ENCODE measurements at regions not wholly inside any gene's neighbourhood (a gene's known extent, or its start where the extent isn't known, plus 50 kb on each side); places are given as distances from the start of the nearest gene placed in this dataset.

- H3K27ac ChIP-seq (ENCODE audit: low read length) = no peak overlapping the region
- no peaks in the 10 kb centered on the region for H4K20me1 ChIP-seq (ENCODE audit: low read length)
- H2AFZ ChIP-seq (ENCODE audit: low read length) = no peak overlapping the region
- no peak overlapping the region for H3K4me2 ChIP-seq (ENCODE audit: low read length)
- H3K79me2 ChIP-seq (ENCODE audit: low read length) = no peaks in the 10 kb centered on the region
- TF ChIP-seq CTCF (conservative IDR thresholded peaks at IDR 0.05; ENCODE audit: low read depth, low read length) = no peak
- no peak for TF ChIP-seq EZH2phosphoT487 (IDR thresholded peaks at IDR 0.05; ENCODE audit: borderline replicate concordance, low read length)
- no peak for TF ChIP-seq EZH2 (IDR thresholded peaks at IDR 0.05; ENCODE audit: low read length, unreplicated experiment)
- no peaks in the 10 kb centered on the region for H3K27me3 ChIP-seq (ENCODE audit: low read length)
- DNase-seq = no peak
- H3K4me3 ChIP-seq (ENCODE audit: low read length) = no peak overlapping the region
- ATAC-seq = no peak
- intact Hi-C loops (cut with micrococcal nuclease) = loop anchor here (10.0 kb wide), 1 partner anchor 136 kb away; no protein-coding TSS in a partner anchor
- BruUV-seq (replicated peaks) = no TSS peak
- H3F3A ChIP-seq (ENCODE audit: low read length, unreplicated experiment) = no peaks in the 10 kb centered on the region
- H3K9me2 ChIP-seq (replicated peaks; ENCODE audit: low read length) = no peaks in the 10 kb centered on the region
- H3K4me1 ChIP-seq (ENCODE audit: insufficient read depth, low read length) = no peaks in the 10 kb centered on the region
- ChIA-PET CTCF (no interaction called here), POLR2A (ENCODE audit: unreplicated experiment) (no interaction called here)
- H3K9me3 ChIP-seq (ENCODE audit: low read length) = no peaks in the 10 kb centered on the region
- no peak overlapping the region for H3K9ac ChIP-seq (ENCODE audit: low read length)
- no peaks in the 10 kb centered on the region for H3K36me3 ChIP-seq (ENCODE audit: low read depth, low read length)
Observed at GRCh38 chr2:19409046-19409445, 50.6 kb upstream of the OSR1 start.

DNA sequence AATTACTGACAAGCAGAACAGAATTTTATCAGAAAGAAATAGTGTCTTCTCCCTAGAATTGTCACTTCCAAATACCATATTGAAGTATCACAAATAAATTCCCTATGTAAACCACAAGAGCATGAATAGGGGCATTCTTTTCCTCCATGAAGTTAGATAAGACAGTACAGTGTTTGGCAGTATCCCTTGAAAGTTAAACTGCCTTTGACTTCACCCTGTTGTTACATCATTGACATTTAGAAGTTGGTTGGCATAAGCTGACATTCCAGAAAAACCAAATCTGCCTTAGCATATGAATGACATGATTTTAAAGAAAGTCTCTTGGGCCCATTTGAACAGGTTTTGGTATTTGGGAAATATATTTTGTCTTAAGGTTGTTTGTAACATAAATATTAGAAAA, 50.2 kb upstream of the OSR1 start:
- Histone ChIP-seq H3K4me3 (ENCODE audit: low read length) (no peak overlapping the region), H4K20me1 (ENCODE audit: low read length) (no peaks in the 10 kb centered on the region), H3K27ac (ENCODE audit: low read length) (no peak overlapping the region), H3K79me2 (ENCODE audit: low read length) (no peaks in the 10 kb centered on the region), H2AFZ (ENCODE audit: low read length) (no peak overlapping the region), H3K4me2 (ENCODE audit: low read length) (no peak overlapping the region), H3K9me3 (ENCODE audit: low read length) (no peaks in the 10 kb centered on the region), H3K4me1 (ENCODE audit: insufficient read depth, low read length) (no peaks in the 10 kb centered on the region), H3F3A (ENCODE audit: low read length, unreplicated experiment) (no peaks in the 10 kb centered on the region), H3K9me2 (replicated peaks; ENCODE audit: low read length) (no peaks in the 10 kb centered on the region), H3K9ac (ENCODE audit: low read length) (no peak overlapping the region), H3K36me3 (ENCODE audit: low read depth, low read length) (no peaks in the 10 kb centered on the region), H3K27me3 (ENCODE audit: low read length) (no peaks in the 10 kb centered on the region)
- BruUV-seq (replicated peaks) = no TSS peak
- TF ChIP-seq CTCF (conservative IDR thresholded peaks at IDR 0.05; ENCODE audit: low read depth, low read length) (no peak), EZH2phosphoT487 (IDR thresholded peaks at IDR 0.05; ENCODE audit: borderline replicate concordance, low read length) (no peak), EZH2 (IDR thresholded peaks at IDR 0.05; ENCODE audit: low read length, unreplicated experiment) (no peak)
- intact Hi-C loops (cut with micrococcal nuclease) = loop anchor here (10.0 kb wide), 1 partner anchor 136 kb away; no protein-coding TSS in a partner anchor
- CTCF ChIA-PET = no interaction called here
- peak; percentile 4 for DNase-seq
- no peak for ATAC-seq
- POLR2A ChIA-PET (ENCODE audit: unreplicated experiment) = no interaction called here

All from PC-3 (cell line).